ENCODE measurements at regions not wholly inside any gene's neighbourhood (a gene's known extent, or its start where the extent isn't known, plus 50 kb on each side); places are given as distances from the start of the nearest gene placed in this dataset.

DNA sequence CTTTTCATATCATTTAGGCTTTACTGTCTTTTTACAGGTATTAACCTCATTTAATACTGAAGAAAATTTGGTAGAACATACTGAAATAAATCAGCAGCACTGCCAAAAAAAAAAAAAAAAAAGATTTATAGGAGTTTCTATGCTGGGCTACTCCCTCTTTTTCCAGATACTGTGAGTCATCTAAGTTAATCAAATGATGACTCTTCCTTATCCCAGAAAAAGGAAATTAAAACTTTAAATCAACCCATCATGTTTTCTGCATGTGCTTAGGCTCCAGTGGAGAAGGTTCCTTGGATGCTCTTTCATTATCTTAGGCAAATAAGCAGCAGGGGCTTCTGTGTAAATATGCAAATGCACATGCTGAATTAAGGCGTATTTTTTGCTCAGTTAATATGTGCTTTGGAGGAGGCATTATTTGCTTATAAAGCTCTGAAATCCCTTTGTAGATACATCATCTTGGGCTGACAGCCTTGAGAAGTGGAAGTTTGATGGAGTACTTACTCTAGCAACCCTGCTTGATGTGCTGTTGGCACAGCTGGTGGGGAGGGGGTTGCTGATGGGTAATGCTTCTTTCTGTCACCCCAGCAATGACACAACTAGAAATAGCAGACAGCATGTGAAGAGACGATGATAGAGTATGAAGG lies 136.1 kb downstream of the C4orf33 start:
- TF ChIP-seq, protein P1, sequence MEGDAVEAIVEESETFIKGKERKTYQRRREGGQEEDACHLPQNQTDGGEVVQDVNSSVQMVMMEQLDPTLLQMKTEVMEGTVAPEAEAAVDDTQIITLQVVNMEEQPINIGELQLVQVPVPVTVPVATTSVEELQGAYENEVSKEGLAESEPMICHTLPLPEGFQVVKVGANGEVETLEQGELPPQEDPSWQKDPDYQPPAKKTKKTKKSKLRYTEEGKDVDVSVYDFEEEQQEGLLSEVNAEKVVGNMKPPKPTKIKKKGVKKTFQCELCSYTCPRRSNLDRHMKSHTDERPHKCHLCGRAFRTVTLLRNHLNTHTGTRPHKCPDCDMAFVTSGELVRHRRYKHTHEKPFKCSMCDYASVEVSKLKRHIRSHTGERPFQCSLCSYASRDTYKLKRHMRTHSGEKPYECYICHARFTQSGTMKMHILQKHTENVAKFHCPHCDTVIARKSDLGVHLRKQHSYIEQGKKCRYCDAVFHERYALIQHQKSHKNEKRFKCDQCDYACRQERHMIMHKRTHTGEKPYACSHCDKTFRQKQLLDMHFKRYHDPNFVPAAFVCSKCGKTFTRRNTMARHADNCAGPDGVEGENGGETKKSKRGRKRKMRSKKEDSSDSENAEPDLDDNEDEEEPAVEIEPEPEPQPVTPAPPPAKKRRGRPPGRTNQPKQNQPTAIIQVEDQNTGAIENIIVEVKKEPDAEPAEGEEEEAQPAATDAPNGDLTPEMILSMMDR (IDR thresholded peaks at IDR 0.05; ENCODE audit: extremely low read depth, insufficient read depth, missing control alignments): no peak
- DNase-seq (ENCODE audit: low spot score): no peak
- in situ Hi-C loops (cut with MboI; ENCODE audit: low pct_unique_long_range_greater_than_20kb, low sequenced_read_pairs, unreplicated experiment): no loop called here

DNA sequence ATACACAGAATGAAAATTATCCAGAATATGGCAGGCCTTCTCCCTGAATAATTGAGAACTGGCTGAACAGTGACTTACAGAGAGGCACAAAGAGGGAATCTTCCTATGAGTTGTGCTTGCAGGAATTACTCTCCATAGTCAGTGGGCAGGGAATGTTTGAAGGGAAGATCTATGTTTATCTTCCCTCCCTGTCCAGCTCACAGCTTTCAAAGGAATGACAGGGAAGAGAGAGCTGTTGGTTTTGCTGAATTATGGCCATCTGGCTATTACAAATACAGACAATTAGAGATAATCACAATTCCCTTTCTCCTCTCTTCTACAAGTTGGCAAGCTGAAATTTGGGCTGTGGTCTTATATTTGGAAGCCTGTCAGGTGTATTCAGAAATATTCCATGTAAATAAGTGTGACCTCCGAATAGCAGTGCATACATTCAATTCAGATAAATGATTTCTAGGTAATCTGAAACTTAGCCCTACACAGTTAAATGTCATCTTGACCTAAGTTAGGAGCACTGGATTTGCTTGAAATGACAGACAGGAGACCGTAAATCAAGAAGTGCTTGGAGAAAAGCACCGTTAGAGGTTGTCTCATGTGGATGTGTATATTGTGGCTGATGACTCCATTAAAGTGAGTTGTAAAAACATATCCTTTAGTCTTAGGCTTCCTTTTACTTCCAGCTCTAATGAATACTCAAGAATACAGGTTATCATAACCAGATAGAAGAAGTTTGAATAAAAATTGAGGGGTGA lies 136.8 kb downstream of the C4orf33 start:
- no peak for DNase-seq (ENCODE audit: low spot score)
- in situ Hi-C loops (cut with MboI; ENCODE audit: low pct_unique_long_range_greater_than_20kb, low sequenced_read_pairs, unreplicated experiment): no loop called here
- TF ChIP-seq, protein P1 (IDR thresholded peaks at IDR 0.05; ENCODE audit: extremely low read depth, insufficient read depth, missing control alignments): no peak

DNA sequence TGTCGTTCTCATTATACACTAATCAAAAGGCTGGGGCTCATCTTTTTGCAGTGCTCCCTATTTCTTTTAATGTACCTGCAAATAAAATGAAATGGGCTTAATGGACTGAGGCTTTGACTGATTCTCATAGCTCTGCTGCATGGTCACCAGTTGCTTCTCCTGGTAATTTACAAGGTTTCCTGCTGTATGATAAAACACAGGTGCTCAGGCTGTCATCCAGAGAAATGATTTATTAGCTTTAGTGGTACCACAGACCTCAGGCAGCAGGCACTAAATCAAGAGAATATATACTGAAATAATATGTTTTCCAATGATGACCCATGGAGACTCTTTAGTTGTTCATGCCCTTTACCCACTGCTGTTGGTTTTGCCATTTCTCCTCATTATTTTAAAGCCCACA lies 137.7 kb downstream of the C4orf33 start:
- TF ChIP-seq, protein P1 (IDR thresholded peaks at IDR 0.05; ENCODE audit: extremely low read depth, insufficient read depth, missing control alignments): no peak
- DNase-seq (ENCODE audit: low spot score): no peak
- in situ Hi-C loops (cut with MboI; ENCODE audit: low pct_unique_long_range_greater_than_20kb, low sequenced_read_pairs, unreplicated experiment): no loop called here

DNA sequence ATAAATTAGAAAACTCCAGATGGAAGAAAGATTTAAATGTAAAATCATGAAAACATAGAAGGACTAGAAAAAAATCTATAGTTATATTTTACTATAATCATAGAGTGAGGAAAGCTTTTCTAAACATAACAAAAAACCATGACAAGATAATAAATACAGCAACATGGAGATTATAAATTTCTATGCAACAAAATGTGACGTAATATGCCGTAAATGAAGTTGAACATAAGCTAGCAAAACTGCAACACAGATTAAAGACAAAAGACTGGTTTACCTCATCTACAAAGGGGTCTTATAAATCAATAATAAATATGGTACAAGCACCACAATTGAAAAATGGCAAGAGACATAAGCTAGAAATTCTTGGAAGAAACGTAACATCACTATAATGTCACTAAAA lies 140.4 kb downstream of the C4orf33 start:
- TF ChIP-seq, protein P1 (IDR thresholded peaks at IDR 0.05; ENCODE audit: extremely low read depth, insufficient read depth, missing control alignments): no peak
- DNase-seq (ENCODE audit: low spot score): no peak
- in situ Hi-C loops (cut with MboI; ENCODE audit: low pct_unique_long_range_greater_than_20kb, low sequenced_read_pairs, unreplicated experiment): no loop called here

DNA sequence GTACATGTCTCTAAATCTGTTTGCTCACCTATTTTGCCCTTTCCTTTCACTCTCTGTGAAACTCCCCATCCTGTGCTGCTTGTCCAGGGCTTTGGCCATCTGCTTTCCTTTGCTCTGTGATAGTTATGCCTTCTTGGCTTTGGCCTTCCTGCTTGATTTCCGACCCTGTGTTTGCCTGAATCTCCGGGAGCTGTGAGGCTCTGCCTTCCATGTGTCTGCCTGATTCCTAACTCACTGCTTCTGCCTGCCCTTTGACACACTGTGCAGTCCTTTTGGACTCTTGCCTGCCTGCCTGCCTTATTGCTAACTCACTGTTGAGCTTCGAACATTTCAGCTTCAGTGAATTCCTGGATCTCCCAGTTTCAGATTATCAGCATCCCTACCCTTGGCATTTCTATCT lies 143.1 kb downstream of the C4orf33 start:
- DNase-seq (ENCODE audit: low spot score): no peak
- in situ Hi-C loops (cut with MboI; ENCODE audit: low pct_unique_long_range_greater_than_20kb, low sequenced_read_pairs, unreplicated experiment): no loop called here
- TF ChIP-seq, protein P1 (IDR thresholded peaks at IDR 0.05; ENCODE audit: extremely low read depth, insufficient read depth, missing control alignments): no peak

DNA sequence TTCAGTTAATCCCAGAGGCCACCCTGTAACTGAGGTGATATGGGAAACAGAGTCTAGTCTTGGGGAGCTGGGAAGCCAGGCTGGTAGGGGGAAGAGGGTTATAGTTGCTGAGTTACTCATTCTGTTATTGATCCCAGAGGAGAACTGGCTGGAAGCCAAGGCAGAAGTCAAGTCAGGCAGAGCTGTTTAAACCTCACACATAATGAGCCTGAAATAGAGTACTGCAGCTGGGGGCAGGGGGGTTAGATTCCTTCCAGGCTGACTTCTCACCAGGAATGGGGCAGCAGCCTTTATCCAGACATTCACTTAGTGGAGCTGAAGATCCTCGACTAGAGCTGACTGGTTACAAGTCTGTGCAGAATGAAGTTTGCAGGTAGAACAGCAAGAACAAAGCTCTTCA lies 144.9 kb downstream of the C4orf33 start:
- TF ChIP-seq, protein P1 (IDR thresholded peaks at IDR 0.05; ENCODE audit: extremely low read depth, insufficient read depth, missing control alignments): no peak
- no peak for DNase-seq (ENCODE audit: low spot score)
- in situ Hi-C loops (cut with MboI; ENCODE audit: low pct_unique_long_range_greater_than_20kb, low sequenced_read_pairs, unreplicated experiment): no loop called here

Data from GM13977 (cell line).